ENCODE measurements at regions not wholly inside any gene's neighbourhood (a gene's known extent, or its start where the extent isn't known, plus 50 kb on each side); places are given as distances from the start of the nearest gene placed in this dataset.

DNA sequence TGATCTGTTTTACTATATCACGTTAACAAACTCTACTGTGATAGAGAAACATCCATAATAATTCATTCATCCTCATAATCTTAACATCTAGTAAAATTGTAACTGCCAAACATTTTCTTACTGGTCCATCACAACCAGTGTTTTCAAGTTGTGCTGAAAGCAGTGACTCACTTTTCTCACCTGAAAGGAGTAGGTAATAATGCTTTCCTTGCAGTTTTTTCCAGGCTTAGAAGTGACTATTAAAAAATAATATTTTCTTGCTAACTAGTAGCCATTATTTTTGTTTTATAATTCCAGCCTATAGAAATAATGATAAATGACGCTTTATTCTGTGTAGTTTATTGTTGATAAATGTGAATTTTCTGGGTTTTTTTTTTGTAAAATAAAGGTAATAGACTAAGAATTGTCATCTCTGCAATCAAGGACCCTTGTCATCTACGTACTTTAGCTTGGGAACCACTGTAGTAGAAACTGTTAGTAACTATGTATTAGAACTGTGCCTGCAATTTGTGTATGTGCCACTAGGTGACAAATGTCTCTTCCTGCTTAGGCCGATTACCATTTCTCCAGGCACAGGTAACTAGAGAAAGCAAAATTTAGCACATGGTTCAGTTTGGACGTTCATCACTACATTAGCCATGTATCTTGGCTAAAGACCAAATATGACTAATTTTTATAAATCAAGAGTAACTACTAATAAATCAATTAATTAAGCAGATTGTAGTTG lies 409.4 kb upstream of the ERCC4 start:
- TF ChIP-seq FOXM1 (IDR thresholded peaks at IDR 0.05; ENCODE audit: borderline replicate concordance) (no peak), HDGF (IDR thresholded peaks at IDR 0.05; ENCODE audit: borderline replicate concordance) (no peak), BHLHE40 (IDR thresholded peaks at IDR 0.05; ENCODE audit: borderline replicate concordance) (no peak), SP1 (IDR thresholded peaks at IDR 0.05) (no peak), FOXA1 (IDR thresholded peaks at IDR 0.05) (no peak), ZNF384 (IDR thresholded peaks at IDR 0.05) (no peak), SUZ12 (IDR thresholded peaks at IDR 0.05) (no peak), LEF1 (IDR thresholded peaks at IDR 0.05; ENCODE audit: borderline replicate concordance) (no peak), FOXK2 (IDR thresholded peaks at IDR 0.05) (no peak), ELF4 (IDR thresholded peaks at IDR 0.05) (no peak), NFRKB (IDR thresholded peaks at IDR 0.05) (no peak)
- TF ChIP-seq, protein P1, sequence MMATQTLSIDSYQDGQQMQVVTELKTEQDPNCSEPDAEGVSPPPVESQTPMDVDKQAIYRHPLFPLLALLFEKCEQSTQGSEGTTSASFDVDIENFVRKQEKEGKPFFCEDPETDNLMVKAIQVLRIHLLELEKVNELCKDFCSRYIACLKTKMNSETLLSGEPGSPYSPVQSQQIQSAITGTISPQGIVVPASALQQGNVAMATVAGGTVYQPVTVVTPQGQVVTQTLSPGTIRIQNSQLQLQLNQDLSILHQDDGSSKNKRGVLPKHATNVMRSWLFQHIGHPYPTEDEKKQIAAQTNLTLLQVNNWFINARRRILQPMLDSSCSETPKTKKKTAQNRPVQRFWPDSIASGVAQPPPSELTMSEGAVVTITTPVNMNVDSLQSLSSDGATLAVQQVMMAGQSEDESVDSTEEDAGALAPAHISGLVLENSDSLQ (IDR thresholded peaks at IDR 0.05), result no peak

Data from HEK293T (cell line).